ENCODE measurements at regions not wholly inside any gene's neighbourhood (a gene's known extent, or its start where the extent isn't known, plus 50 kb on each side); places are given as distances from the start of the nearest gene placed in this dataset.

GRCh38 chr12:38154096-38155019, 162.2 kb upstream of the ALG10B start:
- no peak for TF ChIP-seq CTCF (IDR thresholded peaks at IDR 0.05)
- TF ChIP-seq POLR2A (IDR thresholded peaks at IDR 0.05): no peak

Data from uterus (tissue), 2 donors.